Calu3 (cell line): ENCODE measurements at regions not wholly inside any gene's neighbourhood (a gene's known extent, or its start where the extent isn't known, plus 50 kb on each side); places are given as distances from the start of the nearest gene placed in this dataset.

Source experiments
- BruUV-seq: library from RNA; stranded (reverse); fragments of 400-500 nt; replicated peaks from 2 replicates; lab custom pipeline; 2021; lab: Mats Ljungman, UMichigan
- CTCF ChIA-PET: fragments of 300-600 bp; sonication (Branson Sonifier 250); formaldehyde crosslinking; loops from one replicate; lab custom pipeline; 2022; ENCODE audit warnings: antibody characterized with exemption; lab: Charles Lee
- DNase-seq: peaks from one replicate; pipeline ENCODE4 v3.0.0; 2022
- H3K27ac Mint-ChIP-seq: one replicate; pipeline ENCODE4 v1.8.0; 2022; ENCODE audit warnings: mixed read lengths; ENCODE audit not compliant: unreplicated experiment
- H3K27me3 Mint-ChIP-seq: one replicate; pipeline ENCODE4 v1.8.0; 2022; ENCODE audit warnings: mixed read lengths; ENCODE audit not compliant: unreplicated experiment
- H3K36me3 Mint-ChIP-seq: one replicate; pipeline ENCODE4 v1.8.0; 2022; ENCODE audit warnings: mild to moderate bottlenecking, moderate library complexity, mixed read lengths; ENCODE audit not compliant: insufficient read depth, unreplicated experiment
- H3K4me1 Mint-ChIP-seq: one replicate; pipeline ENCODE4 v1.8.0; 2022; ENCODE audit warnings: mild to moderate bottlenecking, low read depth, mixed read lengths; ENCODE audit not compliant: unreplicated experiment
- H3K4me3 Mint-ChIP-seq: one replicate; pipeline ENCODE4 v1.8.0; 2022; ENCODE audit warnings: mild to moderate bottlenecking, low read depth, moderate library complexity, mixed read lengths; ENCODE audit not compliant: unreplicated experiment
- H3K9me3 Mint-ChIP-seq: one replicate; pipeline ENCODE4 v1.8.0; 2022; ENCODE audit warnings: low read depth, mixed read lengths; ENCODE audit not compliant: unreplicated experiment
- intact Hi-C: fragments of 100-400 bp; cut with micrococcal nuclease; formaldehyde crosslinking; loops from one replicate; pipeline ENCODE4 v1.10.0; 2022; ENCODE audit not compliant: unreplicated experiment
- TF ChIP-seq, protein P1 (sequence below): fragments of 200-600 bp; IDR thresholded peaks from one replicate; pipeline ENCODE4 v1.8.0; 2022; ENCODE audit warnings: antibody characterized with exemption; ENCODE audit not compliant: unreplicated experiment

DNA sequence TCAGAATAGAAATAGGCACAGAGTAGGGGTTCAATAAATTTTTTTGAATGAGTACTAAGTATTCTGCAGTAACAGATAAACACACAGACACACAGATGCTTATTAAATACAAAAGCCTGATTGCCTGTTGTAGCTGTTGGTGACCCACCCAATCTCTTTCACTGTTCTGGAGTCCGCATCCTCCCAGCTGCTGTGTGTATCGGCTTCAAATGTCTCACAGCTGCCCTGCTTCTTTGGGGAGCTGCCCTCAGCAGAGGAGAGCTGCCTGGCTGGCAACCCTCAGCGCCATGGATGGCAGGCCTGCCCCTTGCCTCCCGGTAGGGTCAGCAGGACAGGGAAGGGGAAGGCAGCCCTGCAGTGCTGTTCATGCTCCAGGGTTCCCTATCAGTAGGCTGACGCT lies 50.5 kb upstream of the PRNP start:
- DNase-seq, result no peak
- CTCF ChIA-PET, result no interaction called here
- BruUV-seq, result no TSS peak

DNA sequence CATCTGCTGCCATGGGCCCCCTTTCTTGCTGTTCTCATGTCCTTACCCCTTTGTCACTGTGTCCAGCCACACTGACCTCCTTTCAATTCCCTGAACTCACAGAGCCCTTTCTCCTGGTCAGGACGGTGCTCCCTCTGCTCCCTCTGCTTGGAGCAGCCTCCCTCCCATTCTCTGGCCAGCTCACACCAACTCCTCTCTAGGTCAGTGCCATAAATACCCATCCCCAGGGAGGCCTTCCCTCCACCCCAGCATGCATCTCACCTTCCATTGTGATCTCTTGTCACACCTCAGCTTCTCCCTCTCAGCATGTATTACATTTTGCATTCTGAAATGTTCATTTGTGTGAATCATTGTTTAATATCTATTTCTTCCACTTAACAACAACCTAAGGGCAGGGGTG lies 50.9 kb upstream of the PRNP start:
- TF ChIP-seq, protein P1, sequence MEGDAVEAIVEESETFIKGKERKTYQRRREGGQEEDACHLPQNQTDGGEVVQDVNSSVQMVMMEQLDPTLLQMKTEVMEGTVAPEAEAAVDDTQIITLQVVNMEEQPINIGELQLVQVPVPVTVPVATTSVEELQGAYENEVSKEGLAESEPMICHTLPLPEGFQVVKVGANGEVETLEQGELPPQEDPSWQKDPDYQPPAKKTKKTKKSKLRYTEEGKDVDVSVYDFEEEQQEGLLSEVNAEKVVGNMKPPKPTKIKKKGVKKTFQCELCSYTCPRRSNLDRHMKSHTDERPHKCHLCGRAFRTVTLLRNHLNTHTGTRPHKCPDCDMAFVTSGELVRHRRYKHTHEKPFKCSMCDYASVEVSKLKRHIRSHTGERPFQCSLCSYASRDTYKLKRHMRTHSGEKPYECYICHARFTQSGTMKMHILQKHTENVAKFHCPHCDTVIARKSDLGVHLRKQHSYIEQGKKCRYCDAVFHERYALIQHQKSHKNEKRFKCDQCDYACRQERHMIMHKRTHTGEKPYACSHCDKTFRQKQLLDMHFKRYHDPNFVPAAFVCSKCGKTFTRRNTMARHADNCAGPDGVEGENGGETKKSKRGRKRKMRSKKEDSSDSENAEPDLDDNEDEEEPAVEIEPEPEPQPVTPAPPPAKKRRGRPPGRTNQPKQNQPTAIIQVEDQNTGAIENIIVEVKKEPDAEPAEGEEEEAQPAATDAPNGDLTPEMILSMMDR, result no peak
- Mint-ChIP-seq H3K27ac (no peak overlapping the region), H3K9me3 (no peaks in the 10 kb centered on the region), H3K4me3 (no peak overlapping the region), H3K36me3 (no peaks in the 10 kb centered on the region), H3K27me3 (peaks cover 27% of the 10 kb centered on the region), H3K4me1 (no peaks in the 10 kb centered on the region)
- no TSS peak for BruUV-seq
- CTCF ChIA-PET, result no interaction called here
- no peak for DNase-seq
- intact Hi-C loops, result no loop called here

More for the DNA sequence above, 50.5 kb upstream of the PRNP start:
- H3K4me3 Mint-ChIP-seq, result no peak overlapping the region
- no peak overlapping the region for H3K27ac Mint-ChIP-seq
- no peaks in the 10 kb centered on the region for H3K36me3 Mint-ChIP-seq
- H3K9me3 Mint-ChIP-seq, result no peaks in the 10 kb centered on the region
- H3K4me1 Mint-ChIP-seq, result no peaks in the 10 kb centered on the region
- TF ChIP-seq, protein P1, result no peak
- intact Hi-C loops, result no loop called here
- peaks cover 29% of the 10 kb centered on the region for H3K27me3 Mint-ChIP-seq

DNA sequence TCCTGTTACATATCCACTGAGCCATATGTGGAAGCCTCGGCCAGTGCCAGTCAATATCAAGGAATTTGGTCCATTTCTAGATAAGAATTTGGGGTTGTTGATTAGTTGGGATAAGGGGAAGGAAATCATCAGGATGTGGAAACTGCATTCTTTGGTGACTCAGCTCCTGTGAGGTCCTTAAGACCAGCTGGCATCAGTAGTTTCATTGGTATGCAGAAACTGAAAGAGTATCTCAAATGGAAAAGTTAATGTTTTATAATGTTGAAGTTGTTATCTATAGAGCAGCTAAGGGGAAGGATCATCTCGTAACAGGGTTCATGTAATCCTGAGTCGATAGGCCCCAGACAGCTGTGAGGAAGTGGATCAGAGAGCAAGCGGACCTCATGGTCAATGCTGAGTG lies 52.5 kb upstream of the PRNP start:
- BruUV-seq, result no TSS peak
- intact Hi-C loops, result no loop called here
- CTCF ChIA-PET, result no interaction called here

DNA sequence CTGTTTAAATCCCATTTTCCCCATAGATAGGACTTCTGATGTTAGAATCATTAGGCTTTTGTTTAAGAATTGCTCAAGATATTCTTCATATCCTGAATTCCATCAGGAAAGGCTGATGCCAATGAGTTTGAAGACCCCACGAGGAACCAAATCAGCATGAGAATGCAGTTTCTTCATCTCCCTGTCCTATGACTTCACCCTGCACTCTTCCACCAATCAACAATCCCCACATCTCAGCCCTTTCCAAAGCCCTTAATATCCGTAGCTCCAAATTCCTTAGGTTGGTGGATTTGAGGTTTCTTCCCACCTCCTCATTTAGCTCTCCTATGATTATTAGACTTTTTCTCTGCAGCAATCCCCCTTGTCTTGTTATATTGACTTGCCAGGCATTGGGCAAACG lies 52.9 kb upstream of the PRNP start:
- Mint-ChIP-seq H3K4me1 (no peaks in the 10 kb centered on the region), H3K4me3 (no peak overlapping the region), H3K27me3 (peaks cover 22% of the 10 kb centered on the region), H3K9me3 (no peaks in the 10 kb centered on the region), H3K27ac (no peak overlapping the region), H3K36me3 (no peaks in the 10 kb centered on the region)
- CTCF ChIA-PET, result no interaction called here
- BruUV-seq, result no TSS peak
- no peak for DNase-seq
- intact Hi-C loops, result no loop called here
- TF ChIP-seq, protein P1, result no peak

More for the DNA sequence above, 52.5 kb upstream of the PRNP start:
- peaks cover 18% of the 10 kb centered on the region for H3K27me3 Mint-ChIP-seq
- H3K4me3 Mint-ChIP-seq, result no peak overlapping the region
- no peak for DNase-seq
- H3K36me3 Mint-ChIP-seq, result no peaks in the 10 kb centered on the region
- H3K27ac Mint-ChIP-seq, result no peak overlapping the region
- TF ChIP-seq, protein P1, result no peak
- no peaks in the 10 kb centered on the region for H3K9me3 Mint-ChIP-seq
- H3K4me1 Mint-ChIP-seq, result no peaks in the 10 kb centered on the region

DNA sequence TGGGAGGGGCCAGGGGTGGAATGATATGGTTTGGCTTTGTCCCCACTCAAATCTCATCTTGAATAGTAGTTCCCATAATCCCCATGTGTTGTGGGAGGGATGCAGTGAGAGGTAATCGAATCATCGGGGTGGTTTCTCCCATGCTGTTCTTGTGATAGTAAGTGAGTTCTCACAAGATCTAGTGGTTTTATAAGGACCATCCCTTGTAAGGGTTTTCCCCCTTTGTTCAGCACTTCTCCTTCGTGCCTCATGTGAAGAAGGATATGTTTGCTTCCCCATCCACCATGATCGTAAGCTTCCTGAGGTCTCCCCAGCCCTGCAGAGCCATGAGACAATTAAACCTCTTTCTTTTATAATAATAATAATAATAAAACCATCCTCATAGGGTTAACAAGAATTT lies 53.4 kb upstream of the PRNP start:
- CTCF ChIA-PET, result no interaction called here
- Mint-ChIP-seq H3K9me3 (no peaks in the 10 kb centered on the region), H3K4me3 (no peak overlapping the region), H3K27me3 (peaks cover 27% of the 10 kb centered on the region), H3K4me1 (no peaks in the 10 kb centered on the region), H3K36me3 (no peaks in the 10 kb centered on the region), H3K27ac (no peak overlapping the region)
- TF ChIP-seq, protein P1, result no peak
- intact Hi-C loops, result no loop called here
- BruUV-seq, result no TSS peak
- no peak for DNase-seq
